H9 (cell line): ENCODE measurements at regions not wholly inside any gene's neighbourhood (a gene's known extent, or its start where the extent isn't known, plus 50 kb on each side); places are given as distances from the start of the nearest gene placed in this dataset.

Source experiments
- DNase-seq: peaks from one replicate; pipeline ENCODE4 v3.0.0-alpha.2; 2017
- H2AFZ ChIP-seq: one replicate; pipeline ENCODE4 v1.6.1; 2013; ENCODE audit warnings: mild to moderate bottlenecking, low read length, control low read depth, moderate library complexity
- H2AK5ac ChIP-seq: 2 replicates; pipeline ENCODE4 v1.6.1; 2013; ENCODE audit warnings: low read length, control low read depth, mixed read lengths; ENCODE audit not compliant: insufficient read length
- H2BK120ac ChIP-seq: one replicate; pipeline ENCODE4 v1.6.1; 2013; ENCODE audit warnings: low read depth, mild to moderate bottlenecking, low read length, control low read depth, inconsistent platforms; ENCODE audit not compliant: poor library complexity, severe bottlenecking
- H2BK12ac ChIP-seq: 2 replicates; pipeline ENCODE4 v1.6.1; 2013; ENCODE audit warnings: low read length, control low read depth, mixed read lengths, low read depth; ENCODE audit not compliant: insufficient read length
- H2BK15ac ChIP-seq: 2 replicates; pipeline ENCODE4 v1.6.1; 2013; ENCODE audit warnings: low read depth, low read length, control low read depth
- H2BK20ac ChIP-seq: one replicate; pipeline ENCODE4 v1.6.1; 2013; ENCODE audit warnings: low read depth, mild to moderate bottlenecking, low read length, control low read depth, inconsistent platforms; ENCODE audit not compliant: poor library complexity, severe bottlenecking
- H2BK5ac ChIP-seq: 2 replicates; pipeline ENCODE4 v1.6.1; 2013; ENCODE audit warnings: low read length, control low read depth, mixed read lengths; ENCODE audit not compliant: insufficient read length
- H3K14ac ChIP-seq: 2 replicates; pipeline ENCODE4 v1.6.1; 2013; ENCODE audit warnings: low read length, control low read depth; ENCODE audit not compliant: insufficient read depth
- H3K18ac ChIP-seq: 2 replicates; pipeline ENCODE4 v1.6.1; 2013; ENCODE audit warnings: low read depth, mild to moderate bottlenecking, mixed read lengths, low read length, control low read depth; ENCODE audit not compliant: insufficient read length
- H3K23ac ChIP-seq: 2 replicates; pipeline ENCODE4 v1.6.1; 2013; ENCODE audit warnings: low read length, control low read depth, mixed read lengths, low read depth; ENCODE audit not compliant: insufficient read length
- H3K23me2 ChIP-seq: 2 replicates; pipeline ENCODE4 v1.6.1; 2013; ENCODE audit warnings: low read depth, mild to moderate bottlenecking, mixed read lengths, low read length, control low read depth; ENCODE audit not compliant: insufficient read length, poor library complexity, severe bottlenecking
- H3K27ac ChIP-seq: 2 replicates; pipeline ENCODE4 v1.5.1; 2013; ENCODE audit warnings: low read length, control low read depth, mixed read lengths, low read depth; ENCODE audit not compliant: insufficient read length
- H3K27me3 ChIP-seq: 2 replicates; pipeline ENCODE4 v1.6.1; 2013; ENCODE audit warnings: low read length, control low read depth, inconsistent platforms; ENCODE audit not compliant: insufficient read depth
- H3K4ac ChIP-seq: 2 replicates; pipeline ENCODE4 v1.6.1; 2013; ENCODE audit warnings: low read depth, mild to moderate bottlenecking, control low read depth, inconsistent platforms, low read length, moderate library complexity
- H3K4me1 ChIP-seq: 2 replicates; pipeline ENCODE4 v1.6.1; 2013; ENCODE audit warnings: low read length, control low read depth, inconsistent platforms; ENCODE audit not compliant: insufficient read depth
- H3K4me2 ChIP-seq: 2 replicates; pipeline ENCODE4 v1.6.1; 2013; ENCODE audit warnings: low read length, control low read depth, mixed read lengths; ENCODE audit not compliant: insufficient read length, insufficient read depth
- H3K56ac ChIP-seq: 2 replicates; pipeline ENCODE4 v1.6.1; 2013; ENCODE audit warnings: low read depth, mild to moderate bottlenecking, mixed read lengths, low read length, control low read depth; ENCODE audit not compliant: insufficient read length
- H3K79me1 ChIP-seq: 2 replicates; pipeline ENCODE4 v1.6.1; 2013; ENCODE audit warnings: low read depth, mild to moderate bottlenecking, moderate library complexity, low read length, control low read depth, inconsistent platforms; ENCODE audit not compliant: insufficient read depth, poor library complexity, severe bottlenecking
- H3K79me2 ChIP-seq: 2 replicates; pipeline ENCODE4 v1.6.1; 2013; ENCODE audit warnings: low read length, control low read depth, inconsistent platforms; ENCODE audit not compliant: insufficient read depth
- H3K9ac ChIP-seq: 2 replicates; pipeline ENCODE4 v1.6.1; 2013; ENCODE audit warnings: low read length, control low read depth, mixed read lengths; ENCODE audit not compliant: insufficient read length; ENCODE audit errors: extremely low read depth
- H3K9me3 ChIP-seq: one replicate; pipeline ENCODE4 v1.6.1; 2013; ENCODE audit warnings: low read depth, low read length, inconsistent platforms; ENCODE audit not compliant: control insufficient read depth
- H3T11ph ChIP-seq: one replicate; pipeline ENCODE4 v1.6.1; 2013; ENCODE audit warnings: mild to moderate bottlenecking, low read length, control low read depth, inconsistent platforms
- H4K20me1 ChIP-seq: one replicate; pipeline ENCODE4 v1.6.1; 2013; ENCODE audit not compliant: control insufficient read depth, insufficient read length, insufficient read depth
- H4K5ac ChIP-seq: 2 replicates; pipeline ENCODE4 v1.6.1; 2013; ENCODE audit warnings: low read depth, mild to moderate bottlenecking, mixed read lengths, low read length, control low read depth; ENCODE audit not compliant: insufficient read length
- H4K8ac ChIP-seq: replicated peaks from 2 replicates; pipeline ENCODE4 v1.6.1; 2013; ENCODE audit warnings: low read length, control low read depth, mixed read lengths, low read depth; ENCODE audit not compliant: insufficient read length
- H4K91ac ChIP-seq: 2 replicates; pipeline ENCODE4 v1.6.1; 2013; ENCODE audit warnings: low read depth, mild to moderate bottlenecking, moderate library complexity, mixed read lengths, low read length, control low read depth; ENCODE audit not compliant: insufficient read length
- H3K27ac Mint-ChIP-seq, 3 experiments: 2 replicates in 2 of 3; 3 replicates in 1 of 3; pipeline ENCODE4 v1.8.0; 2020 to 2021; ENCODE audit warnings: mixed read lengths in 3 of 3, mild to moderate bottlenecking in 1 of 3, moderate library complexity in 1 of 3
- H3K27me3 Mint-ChIP-seq: 2 replicates; pipeline ENCODE4 v1.8.0; 2021; ENCODE audit warnings: low read depth, mild to moderate bottlenecking, moderate library complexity, mixed read lengths
- H3K36me3 Mint-ChIP-seq, 3 experiments: 2 replicates in 2 of 3; 3 replicates in 1 of 3; pipeline ENCODE4 v1.8.0; 2020 to 2021; ENCODE audit warnings: low read depth in 3 of 3, mixed read lengths in 3 of 3; ENCODE audit not compliant: insufficient read depth in 1 of 3
- H3K4me1 Mint-ChIP-seq, 2 experiments: 2 replicates each; pipeline ENCODE4 v1.8.0; 2020; ENCODE audit warnings: mixed read lengths in 2 of 2
- H3K4me3 Mint-ChIP-seq, 2 experiments: 2 replicates in 1 of 2; 3 replicates in 1 of 2; pipeline ENCODE4 v1.8.0; 2020 to 2021; ENCODE audit warnings: mild to moderate bottlenecking in 2 of 2, mixed read lengths in 2 of 2, moderate library complexity in 1 of 2
- H3K9me3 Mint-ChIP-seq, 2 experiments: 2 replicates in 1 of 2; 3 replicates in 1 of 2; pipeline ENCODE4 v1.8.0; 2020; ENCODE audit warnings: mild to moderate bottlenecking in 2 of 2, mixed read lengths in 2 of 2, moderate library complexity in 1 of 2
- WGBS: extraction: QIAGEN DNeasy Blood & Tissue Kit; methylation state at CpG from one replicate; pipeline ENCODE4 v1.1.7; 2013; ENCODE audit warnings: missing lambda C conversion rate, low lambda C conversion rate, mixed read lengths; ENCODE audit not compliant: insufficient read length; ENCODE audit errors: extremely low coverage; 5-methylcytosine and 5-hydroxymethylcytosine counted together
- TF ChIP-seq, protein P1 (sequence below): fragments of 200-600 bp; sonication (generic); conservative IDR thresholded peaks from 3 replicates; pipeline ENCODE4 v1.8.0; 2021; ENCODE audit warnings: antibody characterized with exemption, mild to moderate bottlenecking

DNA sequence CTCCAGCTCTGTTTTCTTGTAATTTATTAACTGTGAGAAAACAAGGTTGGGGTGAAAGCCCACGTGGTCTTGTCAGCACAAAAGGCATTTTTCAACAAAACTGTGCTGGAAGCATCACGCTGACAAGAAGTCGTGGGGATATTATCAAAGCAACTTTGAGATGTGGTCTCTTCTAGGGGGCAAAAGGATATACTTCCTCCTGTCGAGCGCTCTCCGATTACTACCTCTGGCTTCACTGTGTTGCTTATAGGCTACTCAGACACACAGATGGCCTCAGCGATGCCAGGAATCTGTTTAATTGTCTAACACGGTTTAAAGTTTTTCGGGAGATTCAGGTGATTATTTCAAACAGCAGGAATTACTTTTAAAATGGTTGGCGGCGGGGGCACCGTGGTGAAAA is 275.9 kb upstream of the SOX4 start:
- Histone ChIP-seq H3K23ac (no peak overlapping the region), H3K14ac (no peak overlapping the region), H3K18ac (no peak overlapping the region), H2BK5ac (no peak overlapping the region), H3K27me3 (no peaks in the 10 kb centered on the region), H4K5ac (no peak overlapping the region), H3K79me2 (no peaks in the 10 kb centered on the region), H4K8ac (no peak overlapping the region), H3K23me2 (no peaks in the 10 kb centered on the region), H3K4me2 (no peak overlapping the region), H3K9ac (no peak overlapping the region), H3K27ac (no peak overlapping the region), H4K91ac (no peak overlapping the region), H3K56ac (no peak overlapping the region), H2BK12ac (no peak overlapping the region), H3T11ph (no peak overlapping the region), H3K79me1 (no peaks in the 10 kb centered on the region), H3K4ac (no peak overlapping the region), H4K20me1 (no peaks in the 10 kb centered on the region), H2AK5ac (no peak overlapping the region), H3K4me1 (no peaks in the 10 kb centered on the region), H3K9me3 (no peaks in the 10 kb centered on the region), H2BK120ac (no peak overlapping the region), H2BK15ac (no peak overlapping the region), H2BK20ac (no peak overlapping the region), H2AFZ (no peak overlapping the region)
- Mint-ChIP-seq H3K4me3 (no peak overlapping the region), H3K9me3 (peaks cover 13 to 18% of the 10 kb centered on the region in 2 experiments), H3K4me1 (peaks cover 2 to 6% of the 10 kb centered on the region in 2 experiments), H3K27me3 (peaks cover 1% of the 10 kb centered on the region; the same call in 1 of the 2 replicates), H3K27ac (peak overlapping the region in 1 of 3 experiments; percentile 21; a peak in 1 of 7 replicates), H3K36me3 (peaks cover 11 to 19% (median 11%) of the 10 kb centered on the region in 3 experiments; a peak in 6 of 7 replicates)
- TF ChIP-seq, protein P1, sequence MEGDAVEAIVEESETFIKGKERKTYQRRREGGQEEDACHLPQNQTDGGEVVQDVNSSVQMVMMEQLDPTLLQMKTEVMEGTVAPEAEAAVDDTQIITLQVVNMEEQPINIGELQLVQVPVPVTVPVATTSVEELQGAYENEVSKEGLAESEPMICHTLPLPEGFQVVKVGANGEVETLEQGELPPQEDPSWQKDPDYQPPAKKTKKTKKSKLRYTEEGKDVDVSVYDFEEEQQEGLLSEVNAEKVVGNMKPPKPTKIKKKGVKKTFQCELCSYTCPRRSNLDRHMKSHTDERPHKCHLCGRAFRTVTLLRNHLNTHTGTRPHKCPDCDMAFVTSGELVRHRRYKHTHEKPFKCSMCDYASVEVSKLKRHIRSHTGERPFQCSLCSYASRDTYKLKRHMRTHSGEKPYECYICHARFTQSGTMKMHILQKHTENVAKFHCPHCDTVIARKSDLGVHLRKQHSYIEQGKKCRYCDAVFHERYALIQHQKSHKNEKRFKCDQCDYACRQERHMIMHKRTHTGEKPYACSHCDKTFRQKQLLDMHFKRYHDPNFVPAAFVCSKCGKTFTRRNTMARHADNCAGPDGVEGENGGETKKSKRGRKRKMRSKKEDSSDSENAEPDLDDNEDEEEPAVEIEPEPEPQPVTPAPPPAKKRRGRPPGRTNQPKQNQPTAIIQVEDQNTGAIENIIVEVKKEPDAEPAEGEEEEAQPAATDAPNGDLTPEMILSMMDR: no peak
- no CpG with 5 or more reads among the region's 12 CpGs for WGBS
- DNase-seq: no peak
